ENCODE measurements at regions not wholly inside any gene's neighbourhood (a gene's known extent, or its start where the extent isn't known, plus 50 kb on each side); places are given as distances from the start of the nearest gene placed in this dataset.

DNA sequence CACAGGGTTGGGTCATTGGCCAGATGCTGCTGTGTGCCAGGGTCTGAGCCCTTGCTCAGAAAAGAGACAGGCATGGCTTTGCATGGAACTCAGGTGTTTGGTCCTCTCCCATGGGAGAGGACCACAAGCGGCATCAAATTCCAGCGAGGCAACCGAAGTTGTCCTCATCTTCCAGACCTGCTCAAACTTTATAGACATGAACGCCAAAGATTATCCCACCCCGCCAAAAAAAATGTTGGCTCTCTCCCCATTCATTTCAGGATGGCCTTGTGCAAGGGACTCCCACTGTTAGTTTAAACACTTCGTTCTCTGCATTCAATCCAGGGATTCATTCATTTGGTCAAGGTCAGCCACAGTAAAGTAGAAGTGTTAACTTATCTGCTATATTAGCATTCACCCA is 360.8 kb upstream of the ZFHX3 start:
- intact Hi-C loops (cut with DNase I) = no loop called here
- H3K4me3 ChIP-seq = no peak overlapping the region
- no peaks in the 10 kb centered on the region for H3K4me1 ChIP-seq
- no peaks in the 10 kb centered on the region for H3K9me3 ChIP-seq
- H3K27me3 ChIP-seq (ENCODE audit: insufficient read depth in 3 of 3, low read length in 2 of 3) = peaks cover 0 to 9% (median 0%) of the 10 kb centered on the region in 3 donors
- TF ChIP-seq, protein P1, sequence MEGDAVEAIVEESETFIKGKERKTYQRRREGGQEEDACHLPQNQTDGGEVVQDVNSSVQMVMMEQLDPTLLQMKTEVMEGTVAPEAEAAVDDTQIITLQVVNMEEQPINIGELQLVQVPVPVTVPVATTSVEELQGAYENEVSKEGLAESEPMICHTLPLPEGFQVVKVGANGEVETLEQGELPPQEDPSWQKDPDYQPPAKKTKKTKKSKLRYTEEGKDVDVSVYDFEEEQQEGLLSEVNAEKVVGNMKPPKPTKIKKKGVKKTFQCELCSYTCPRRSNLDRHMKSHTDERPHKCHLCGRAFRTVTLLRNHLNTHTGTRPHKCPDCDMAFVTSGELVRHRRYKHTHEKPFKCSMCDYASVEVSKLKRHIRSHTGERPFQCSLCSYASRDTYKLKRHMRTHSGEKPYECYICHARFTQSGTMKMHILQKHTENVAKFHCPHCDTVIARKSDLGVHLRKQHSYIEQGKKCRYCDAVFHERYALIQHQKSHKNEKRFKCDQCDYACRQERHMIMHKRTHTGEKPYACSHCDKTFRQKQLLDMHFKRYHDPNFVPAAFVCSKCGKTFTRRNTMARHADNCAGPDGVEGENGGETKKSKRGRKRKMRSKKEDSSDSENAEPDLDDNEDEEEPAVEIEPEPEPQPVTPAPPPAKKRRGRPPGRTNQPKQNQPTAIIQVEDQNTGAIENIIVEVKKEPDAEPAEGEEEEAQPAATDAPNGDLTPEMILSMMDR (IDR thresholded peaks at IDR 0.05) = no peak
- no peaks in the 10 kb centered on the region for H3K36me3 ChIP-seq (ENCODE audit: insufficient read depth in 1 of 2, low read depth in 1 of 2)
- H3K27ac ChIP-seq = no peak overlapping the region
- DNase-seq (no peak), ATAC-seq (no peak)
- 25 to 40% (median 36%) methylated on average over 6 of the region's 6 CpGs for WGBS, 3 donors

DNA sequence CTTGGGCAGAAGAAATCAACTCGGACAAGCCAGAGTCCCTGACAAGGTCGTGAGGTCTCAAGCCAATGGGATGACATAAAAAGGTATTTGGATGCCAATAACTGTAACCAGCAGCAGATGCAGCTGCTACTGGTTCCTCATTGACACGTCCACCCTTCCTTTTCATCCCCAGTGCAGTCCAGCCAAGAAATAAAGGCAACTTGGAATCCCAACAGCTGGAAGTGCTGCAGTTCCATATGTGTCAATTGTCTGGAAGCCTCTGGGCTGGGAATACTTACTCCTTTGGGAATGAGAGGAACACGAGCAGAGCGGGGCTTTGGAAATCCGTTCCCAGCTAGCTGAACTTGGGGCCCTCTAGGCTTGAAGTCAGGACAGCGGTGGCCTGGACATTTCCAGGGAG is 360.4 kb upstream of the ZFHX3 start:
- intact Hi-C loops (cut with DNase I) = no loop called here
- Histone ChIP-seq H3K27ac (no peak overlapping the region), H3K4me3 (no peak overlapping the region), H3K27me3 (ENCODE audit: insufficient read depth in 3 of 3, low read length in 2 of 3) (peaks cover 0 to 9% (median 0%) of the 10 kb centered on the region in 3 donors), H3K36me3 (ENCODE audit: insufficient read depth in 1 of 2, low read depth in 1 of 2) (no peaks in the 10 kb centered on the region), H3K4me1 (no peaks in the 10 kb centered on the region), H3K9me3 (no peaks in the 10 kb centered on the region)
- WGBS, 3 donors = 17 to 22% (median 20%) methylated on average over 7 of the region's 7 CpGs
- no peak for DNase-seq
- ATAC-seq = no peak
- TF ChIP-seq, protein P1 (IDR thresholded peaks at IDR 0.05) = no peak

DNA sequence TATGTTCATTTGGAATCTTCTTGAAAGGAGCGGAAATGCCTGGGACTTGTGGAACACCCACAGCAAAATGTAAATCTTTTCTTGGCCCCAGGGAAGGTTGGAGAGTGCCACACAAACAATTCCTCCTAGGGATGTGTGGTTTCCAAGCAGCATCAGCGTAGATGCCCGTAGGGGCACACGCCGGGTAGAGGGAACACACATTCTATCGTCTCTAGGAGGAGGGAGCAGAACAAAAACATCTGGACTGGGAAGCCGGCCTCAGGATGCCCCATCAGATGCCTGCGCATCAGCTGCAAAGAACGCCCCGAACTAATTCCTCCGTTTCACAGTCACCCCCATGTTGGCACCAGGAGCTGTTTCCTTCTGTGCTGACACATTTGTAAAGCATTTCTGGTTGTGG is 357.9 kb upstream of the ZFHX3 start:
- intact Hi-C loops (cut with DNase I) = no loop called here
- no peak for DNase-seq
- Histone ChIP-seq H3K9me3 (no peaks in the 10 kb centered on the region), H3K27ac (no peak overlapping the region), H3K4me1 (no peaks in the 10 kb centered on the region), H3K27me3 (ENCODE audit: insufficient read depth in 3 of 3, low read length in 2 of 3) (peaks cover 0 to 9% (median 0%) of the 10 kb centered on the region in 3 donors), H3K36me3 (ENCODE audit: insufficient read depth in 1 of 2, low read depth in 1 of 2) (no peaks in the 10 kb centered on the region), H3K4me3 (no peak overlapping the region)
- 36 to 46% (median 40%) methylated on average over 11 of the region's 11 CpGs for WGBS, 3 donors
- TF ChIP-seq, protein P1 (IDR thresholded peaks at IDR 0.05) = no peak
- ATAC-seq = no peak

DNA sequence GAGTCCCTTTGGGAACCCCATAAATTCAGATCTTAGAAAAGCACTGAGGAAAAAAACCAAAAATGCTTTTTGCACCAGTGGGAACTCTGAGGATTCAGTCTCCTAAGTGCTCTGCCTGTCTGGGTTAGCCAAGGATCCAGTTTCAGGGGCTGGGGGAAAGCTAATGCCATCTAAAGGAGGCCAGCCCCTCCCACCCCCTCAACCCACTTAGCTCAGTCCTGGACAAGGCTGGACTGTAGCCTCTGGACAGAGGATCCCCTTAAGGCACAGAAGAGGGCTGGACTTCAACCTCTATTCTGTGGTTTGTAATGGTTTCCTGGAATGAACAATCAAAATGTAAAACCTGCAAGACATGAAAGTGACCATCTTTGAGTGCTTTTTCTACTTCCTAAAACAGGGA is 356.1 kb upstream of the ZFHX3 start:
- H3K36me3 ChIP-seq (ENCODE audit: insufficient read depth in 1 of 2, low read depth in 1 of 2) = no peaks in the 10 kb centered on the region
- intact Hi-C loops (cut with DNase I) = no loop called here
- no peaks in the 10 kb centered on the region for H3K4me1 ChIP-seq
- TF ChIP-seq, protein P1 (IDR thresholded peaks at IDR 0.05) = no peak
- ATAC-seq (no peak), DNase-seq (no peak)
- no peaks in the 10 kb centered on the region for H3K9me3 ChIP-seq
- H3K27ac ChIP-seq = no peak overlapping the region
- no peak overlapping the region for H3K4me3 ChIP-seq
- H3K27me3 ChIP-seq (ENCODE audit: insufficient read depth in 3 of 3, low read length in 2 of 3) = peaks cover 0 to 7% (median 0%) of the 10 kb centered on the region in 3 donors

DNA sequence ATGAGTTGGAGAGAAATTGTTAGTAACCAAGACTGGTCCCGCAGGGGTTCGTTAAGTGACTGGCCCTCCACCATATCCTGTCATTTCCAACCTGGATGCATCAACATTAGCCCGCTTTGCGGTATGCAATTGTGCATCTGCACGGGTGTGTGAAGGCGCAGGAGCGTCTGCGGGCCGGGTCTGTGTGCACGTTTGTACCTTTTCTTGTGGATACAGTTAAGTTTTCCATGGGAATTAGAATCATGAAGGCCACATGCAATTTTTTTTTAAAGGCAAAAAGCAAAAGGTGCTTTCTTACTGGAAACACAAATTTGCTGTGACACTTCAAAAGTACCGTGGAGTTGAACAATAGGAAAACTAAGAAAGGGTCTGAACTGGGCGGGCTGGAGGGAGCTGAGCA is 355.4 kb upstream of the ZFHX3 start:
- TF ChIP-seq, protein P1 (IDR thresholded peaks at IDR 0.05) = no peak
- peaks cover 0 to under 1% (median 0%) of the 10 kb centered on the region in 3 donors for H3K27me3 ChIP-seq (ENCODE audit: insufficient read depth in 3 of 3, low read length in 2 of 3)
- ATAC-seq (no peak), DNase-seq (no peak)
- H3K4me3 ChIP-seq = no peak overlapping the region
- WGBS, 3 donors = 90 to 91% (median 90%) methylated on average over 12 of the region's 12 CpGs
- intact Hi-C loops (cut with DNase I) = no loop called here
- no peaks in the 10 kb centered on the region for H3K36me3 ChIP-seq (ENCODE audit: insufficient read depth in 1 of 2, low read depth in 1 of 2)
- H3K9me3 ChIP-seq = no peaks in the 10 kb centered on the region
- no peaks in the 10 kb centered on the region for H3K4me1 ChIP-seq
- H3K27ac ChIP-seq = no peak overlapping the region

Data from psoas muscle (tissue), 7 donors.